Left kidney (tissue), 1 donor: ENCODE measurements at regions not wholly inside any gene's neighbourhood (a gene's known extent, or its start where the extent isn't known, plus 50 kb on each side); places are given as distances from the start of the nearest gene placed in this dataset.
"Not testable (repeated sequence)": the region's sequence is repeated elsewhere in the genome, so short reads cannot be mapped to it uniquely, and the experiment has no call there.

Source experiments
- DNase-seq: peaks from one replicate; pipeline ENCODE4 v3.0.0-alpha.2; 2013

- DNase-seq: no peak
Measured at GRCh38 chr11:47928426-47928825, 51.9 kb upstream of the PTPRJ start.

- DNase-seq: no peak
Measured at GRCh38 chr11:47924184-47924691, 56.1 kb upstream of the PTPRJ start.

GRCh38 chr11:47923667-47924066 lies 56.7 kb upstream of the PTPRJ start:
- no peak for DNase-seq

- DNase-seq: not testable (repeated sequence)
Measured at GRCh38 chr11:47921080-47921555, 59.2 kb upstream of the PTPRJ start.

GRCh38 chr11:47918882-47919495 lies 61.4 kb upstream of the PTPRJ start:
- DNase-seq: no peak

GRCh38 chr11:47918370-47918690 lies 62.0 kb upstream of the PTPRJ start:
- no peak for DNase-seq

- peak; percentile 73 for DNase-seq
Measured at GRCh38 chr11:47917599-47918369, 62.6 kb upstream of the PTPRJ start.

GRCh38 chr11:47916361-47916841 lies 64.0 kb upstream of the PTPRJ start:
- no peak for DNase-seq

GRCh38 chr11:47915783-47916182 lies 64.6 kb upstream of the PTPRJ start:
- DNase-seq: no peak

GRCh38 chr11:47915374-47915773 lies 65.0 kb upstream of the PTPRJ start:
- DNase-seq: no peak

GRCh38 chr11:47914743-47915142 lies 65.6 kb upstream of the PTPRJ start:
- no peak for DNase-seq

GRCh38 chr11:47913529-47914244 lies 65.5 kb upstream of the NUP160 start:
- no peak for DNase-seq

GRCh38 chr11:47912843-47913437 lies 64.8 kb upstream of the NUP160 start:
- no peak for DNase-seq

- no peak for DNase-seq
Measured at GRCh38 chr11:47911149-47911548, 63.0 kb upstream of the NUP160 start.

- no peak for DNase-seq
Measured at GRCh38 chr11:47908198-47908597, 60.0 kb upstream of the NUP160 start.

GRCh38 chr11:47907499-47907898 lies 59.3 kb upstream of the NUP160 start:
- no peak for DNase-seq

GRCh38 chr11:47906066-47906465 lies 57.9 kb upstream of the NUP160 start:
- no peak for DNase-seq

- no peak for DNase-seq
Measured at GRCh38 chr11:47905358-47906059, 57.4 kb upstream of the NUP160 start.

GRCh38 chr11:47904808-47905207 lies 56.7 kb upstream of the NUP160 start:
- DNase-seq: no peak

- no peak for DNase-seq
Measured at GRCh38 chr11:47904048-47904447, 55.9 kb upstream of the NUP160 start.

- DNase-seq: no peak
Measured at GRCh38 chr11:47899801-47900200, 51.7 kb upstream of the NUP160 start.
